ENCODE measurements at regions not wholly inside any gene's neighbourhood (a gene's known extent, or its start where the extent isn't known, plus 50 kb on each side); places are given as distances from the start of the nearest gene placed in this dataset.

DNA sequence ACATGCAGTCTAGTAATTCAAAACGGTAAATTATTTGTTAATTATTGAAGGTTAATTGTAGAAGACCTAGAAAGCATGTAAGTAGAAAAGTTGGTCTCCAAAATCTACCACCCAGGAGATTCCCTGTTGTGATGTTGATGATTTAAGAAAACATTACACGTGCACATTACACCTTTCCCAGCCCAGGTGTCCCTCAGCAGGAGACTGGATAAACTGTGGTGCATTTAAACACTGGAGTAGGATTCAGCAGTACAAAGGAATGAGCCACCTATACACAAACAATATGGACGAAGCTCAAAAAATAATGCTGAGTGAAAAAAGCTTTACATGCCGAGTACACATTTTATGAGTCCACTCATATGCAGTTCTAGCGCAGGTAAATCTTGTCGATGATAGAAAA, 109.0 kb upstream of the STARD3NL start:
- TF ChIP-seq TARDBP (IDR thresholded peaks at IDR 0.05; ENCODE audit: borderline replicate concordance) (no peak), POLR2AphosphoS5 (IDR thresholded peaks at IDR 0.05; ENCODE audit: low read length) (no peak), TCF3 (IDR thresholded peaks at IDR 0.05; ENCODE audit: borderline replicate concordance, insufficient read depth, low read depth, low read length) (no peak), TAF1 (IDR thresholded peaks at IDR 0.05; ENCODE audit: borderline replicate concordance, low read depth, low read length) (no peak), CTCF (IDR thresholded peaks at IDR 0.05 in 2 of 3, conservative IDR thresholded peaks at IDR 0.05 in 1 of 3; ENCODE audit: control insufficient read depth in 2 of 3, extremely low read depth in 1 of 3, insufficient read depth in 1 of 3, low read depth in 3 of 3, low read length in 3 of 3) (no peak), USF2 (IDR thresholded peaks at IDR 0.05; ENCODE audit: borderline replicate concordance, low read depth, low read length) (no peak), SIN3A (IDR thresholded peaks at IDR 0.05; ENCODE audit: low read depth, low read length) (no peak), EZH2 (IDR thresholded peaks at IDR 0.05; ENCODE audit: borderline replicate concordance, control insufficient read depth, low read depth, low read length) (no peak)
- TF ChIP-seq, protein P1, sequence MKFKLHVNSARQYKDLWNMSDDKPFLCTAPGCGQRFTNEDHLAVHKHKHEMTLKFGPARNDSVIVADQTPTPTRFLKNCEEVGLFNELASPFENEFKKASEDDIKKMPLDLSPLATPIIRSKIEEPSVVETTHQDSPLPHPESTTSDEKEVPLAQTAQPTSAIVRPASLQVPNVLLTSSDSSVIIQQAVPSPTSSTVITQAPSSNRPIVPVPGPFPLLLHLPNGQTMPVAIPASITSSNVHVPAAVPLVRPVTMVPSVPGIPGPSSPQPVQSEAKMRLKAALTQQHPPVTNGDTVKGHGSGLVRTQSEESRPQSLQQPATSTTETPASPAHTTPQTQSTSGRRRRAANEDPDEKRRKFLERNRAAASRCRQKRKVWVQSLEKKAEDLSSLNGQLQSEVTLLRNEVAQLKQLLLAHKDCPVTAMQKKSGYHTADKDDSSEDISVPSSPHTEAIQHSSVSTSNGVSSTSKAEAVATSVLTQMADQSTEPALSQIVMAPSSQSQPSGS (IDR thresholded peaks at IDR 0.05; ENCODE audit: low read length), result no peak

All from GM12878 (cell line).